SK-N-SH treated with all-trans-retinoic acid at 6 μM for 48 hours (cell line): ENCODE measurements at regions not wholly inside any gene's neighbourhood (a gene's known extent, or its start where the extent isn't known, plus 50 kb on each side); places are given as distances from the start of the nearest gene placed in this dataset.

Experiments
- ARNTL ChIP-seq: fragments of 450-650 bp; formaldehyde crosslinking; IDR thresholded peaks from 2 replicates; pipeline ENCODE4 v1.5.0; 2020; ENCODE audit warnings: low read depth, mild to moderate bottlenecking, moderate library complexity, borderline replicate concordance
- CREB5 ChIP-seq: fragments of 250-450 bp; sonication (Bioruptor Pico); IDR thresholded peaks from 2 replicates; pipeline ENCODE4 v1.5.1; 2020; ENCODE audit warnings: low read depth, mild to moderate bottlenecking, moderate library complexity
- CSDC2 ChIP-seq: fragments of 250-450 bp; sonication (Bioruptor Pico); IDR thresholded peaks from 2 replicates; pipeline ENCODE4 v1.5.0; 2020; ENCODE audit warnings: mild to moderate bottlenecking, moderate library complexity
- GLIS3 ChIP-seq: fragments of 250-450 bp; sonication (Bioruptor Pico); IDR thresholded peaks from 2 replicates; pipeline ENCODE4 v1.5.0; 2020; ENCODE audit warnings: mild to moderate bottlenecking, moderate library complexity
- PPARA ChIP-seq: fragments of 250-450 bp; sonication (Bioruptor Pico); IDR thresholded peaks from 2 replicates; pipeline ENCODE4 v1.5.0; 2020; ENCODE audit warnings: mild to moderate bottlenecking, borderline replicate concordance
- RARB ChIP-seq: fragments of 250-450 bp; sonication (Bioruptor Pico); IDR thresholded peaks from 2 replicates; pipeline ENCODE4 v1.8.0; 2021; ENCODE audit warnings: mild to moderate bottlenecking, moderate library complexity
- ZC3H10 ChIP-seq: fragments of 250-450 bp; sonication (Bioruptor Pico); IDR thresholded peaks from 2 replicates; pipeline ENCODE4 v1.5.1; 2021; ENCODE audit warnings: mild to moderate bottlenecking, moderate library complexity
- ZFP3 ChIP-seq: fragments of 250-450 bp; sonication (Bioruptor Pico); IDR thresholded peaks from 2 replicates; pipeline ENCODE4 v1.5.0; 2020; ENCODE audit warnings: mild to moderate bottlenecking, moderate library complexity
- ZFP30 ChIP-seq: fragments of 450-650 bp; formaldehyde crosslinking; IDR thresholded peaks from 2 replicates; pipeline ENCODE4 v1.5.0; 2022; ENCODE audit warnings: mild to moderate bottlenecking, moderate library complexity
- ZNF8 ChIP-seq: fragments of 450-650 bp; formaldehyde crosslinking; IDR thresholded peaks from 2 replicates; pipeline ENCODE4 v1.5.0; 2020; ENCODE audit warnings: mild to moderate bottlenecking, moderate library complexity
- TF ChIP-seq, protein P1 (sequence below): fragments of 250-450 bp; sonication (Bioruptor Pico); IDR thresholded peaks from 2 replicates; pipeline ENCODE4 v1.8.0; 2020; ENCODE audit warnings: mild to moderate bottlenecking, moderate library complexity, borderline replicate concordance
- TF ChIP-seq, protein P2 (sequence below): fragments of 250-450 bp; sonication (Bioruptor Pico); IDR thresholded peaks from 2 replicates; pipeline ENCODE4 v1.5.1; 2021; ENCODE audit warnings: mild to moderate bottlenecking, moderate library complexity
- TF ChIP-seq, protein P3 (sequence below): fragments of 250-450 bp; sonication (Bioruptor Pico); IDR thresholded peaks from 2 replicates; pipeline ENCODE4 v1.5.0; 2020; ENCODE audit warnings: mild to moderate bottlenecking, moderate library complexity

DNA sequence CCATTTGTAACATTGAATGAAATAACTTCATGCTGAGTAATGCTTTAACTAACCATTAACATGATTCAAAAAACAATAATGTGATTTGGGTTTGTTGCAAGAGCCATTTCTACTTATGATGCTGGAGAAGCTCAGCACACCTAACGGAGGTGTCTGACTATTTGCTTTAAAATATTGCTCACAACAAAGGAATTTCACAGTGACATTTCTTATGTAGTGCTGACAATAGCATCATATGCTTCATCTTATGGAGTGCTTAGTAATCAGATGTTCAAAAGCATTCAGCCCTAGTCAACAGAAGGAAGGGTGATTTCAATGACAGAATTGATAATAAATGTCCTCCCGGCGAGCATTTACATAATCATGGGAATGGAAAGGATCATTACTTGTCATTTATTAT is 1003.3 kb upstream of the COX7C start:
- TF ChIP-seq, protein P1, sequence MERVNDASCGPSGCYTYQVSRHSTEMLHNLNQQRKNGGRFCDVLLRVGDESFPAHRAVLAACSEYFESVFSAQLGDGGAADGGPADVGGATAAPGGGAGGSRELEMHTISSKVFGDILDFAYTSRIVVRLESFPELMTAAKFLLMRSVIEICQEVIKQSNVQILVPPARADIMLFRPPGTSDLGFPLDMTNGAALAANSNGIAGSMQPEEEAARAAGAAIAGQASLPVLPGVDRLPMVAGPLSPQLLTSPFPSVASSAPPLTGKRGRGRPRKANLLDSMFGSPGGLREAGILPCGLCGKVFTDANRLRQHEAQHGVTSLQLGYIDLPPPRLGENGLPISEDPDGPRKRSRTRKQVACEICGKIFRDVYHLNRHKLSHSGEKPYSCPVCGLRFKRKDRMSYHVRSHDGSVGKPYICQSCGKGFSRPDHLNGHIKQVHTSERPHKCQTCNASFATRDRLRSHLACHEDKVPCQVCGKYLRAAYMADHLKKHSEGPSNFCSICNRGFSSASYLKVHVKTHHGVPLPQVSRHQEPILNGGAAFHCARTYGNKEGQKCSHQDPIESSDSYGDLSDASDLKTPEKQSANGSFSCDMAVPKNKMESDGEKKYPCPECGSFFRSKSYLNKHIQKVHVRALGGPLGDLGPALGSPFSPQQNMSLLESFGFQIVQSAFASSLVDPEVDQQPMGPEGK (CRISPR knock-in tag), result no peak
- TF ChIP-seq GLIS3 (CRISPR knock-in tag), result no peak
- no peak for TF ChIP-seq ZNF8 (CRISPR knock-in tag)
- TF ChIP-seq CSDC2 (CRISPR knock-in tag), result no peak
- TF ChIP-seq, protein P2, sequence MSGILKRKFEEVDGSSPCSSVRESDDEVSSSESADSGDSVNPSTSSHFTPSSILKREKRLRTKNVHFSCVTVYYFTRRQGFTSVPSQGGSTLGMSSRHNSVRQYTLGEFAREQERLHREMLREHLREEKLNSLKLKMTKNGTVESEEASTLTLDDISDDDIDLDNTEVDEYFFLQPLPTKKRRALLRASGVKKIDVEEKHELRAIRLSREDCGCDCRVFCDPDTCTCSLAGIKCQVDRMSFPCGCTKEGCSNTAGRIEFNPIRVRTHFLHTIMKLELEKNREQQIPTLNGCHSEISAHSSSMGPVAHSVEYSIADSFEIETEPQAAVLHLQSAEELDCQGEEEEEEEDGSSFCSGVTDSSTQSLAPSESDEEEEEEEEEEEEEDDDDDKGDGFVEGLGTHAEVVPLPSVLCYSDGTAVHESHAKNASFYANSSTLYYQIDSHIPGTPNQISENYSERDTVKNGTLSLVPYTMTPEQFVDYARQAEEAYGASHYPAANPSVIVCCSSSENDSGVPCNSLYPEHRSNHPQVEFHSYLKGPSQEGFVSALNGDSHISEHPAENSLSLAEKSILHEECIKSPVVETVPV (CRISPR knock-in tag), result no peak
- TF ChIP-seq RARB (CRISPR knock-in tag), result no peak
- no peak for TF ChIP-seq ZFP3 (CRISPR knock-in tag)
- no peak for TF ChIP-seq ZFP30 (CRISPR knock-in tag)
- TF ChIP-seq ZC3H10 (CRISPR knock-in tag), result no peak
- TF ChIP-seq, protein P3, sequence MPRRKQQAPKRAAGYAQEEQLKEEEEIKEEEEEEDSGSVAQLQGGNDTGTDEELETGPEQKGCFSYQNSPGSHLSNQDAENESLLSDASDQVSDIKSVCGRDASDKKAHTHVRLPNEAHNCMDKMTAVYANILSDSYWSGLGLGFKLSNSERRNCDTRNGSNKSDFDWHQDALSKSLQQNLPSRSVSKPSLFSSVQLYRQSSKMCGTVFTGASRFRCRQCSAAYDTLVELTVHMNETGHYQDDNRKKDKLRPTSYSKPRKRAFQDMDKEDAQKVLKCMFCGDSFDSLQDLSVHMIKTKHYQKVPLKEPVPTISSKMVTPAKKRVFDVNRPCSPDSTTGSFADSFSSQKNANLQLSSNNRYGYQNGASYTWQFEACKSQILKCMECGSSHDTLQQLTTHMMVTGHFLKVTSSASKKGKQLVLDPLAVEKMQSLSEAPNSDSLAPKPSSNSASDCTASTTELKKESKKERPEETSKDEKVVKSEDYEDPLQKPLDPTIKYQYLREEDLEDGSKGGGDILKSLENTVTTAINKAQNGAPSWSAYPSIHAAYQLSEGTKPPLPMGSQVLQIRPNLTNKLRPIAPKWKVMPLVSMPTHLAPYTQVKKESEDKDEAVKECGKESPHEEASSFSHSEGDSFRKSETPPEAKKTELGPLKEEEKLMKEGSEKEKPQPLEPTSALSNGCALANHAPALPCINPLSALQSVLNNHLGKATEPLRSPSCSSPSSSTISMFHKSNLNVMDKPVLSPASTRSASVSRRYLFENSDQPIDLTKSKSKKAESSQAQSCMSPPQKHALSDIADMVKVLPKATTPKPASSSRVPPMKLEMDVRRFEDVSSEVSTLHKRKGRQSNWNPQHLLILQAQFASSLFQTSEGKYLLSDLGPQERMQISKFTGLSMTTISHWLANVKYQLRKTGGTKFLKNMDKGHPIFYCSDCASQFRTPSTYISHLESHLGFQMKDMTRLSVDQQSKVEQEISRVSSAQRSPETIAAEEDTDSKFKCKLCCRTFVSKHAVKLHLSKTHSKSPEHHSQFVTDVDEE (CRISPR knock-in tag), result no peak
- no peak for TF ChIP-seq CREB5 (CRISPR knock-in tag)
- TF ChIP-seq PPARA (CRISPR knock-in tag), result no peak
- TF ChIP-seq ARNTL (CRISPR knock-in tag), result no peak
